ENCODE measurements at regions not wholly inside any gene's neighbourhood (a gene's known extent, or its start where the extent isn't known, plus 50 kb on each side); places are given as distances from the start of the nearest gene placed in this dataset.
A peak's percentile ranks its signal among the peaks of the same experiment; 100 is the strongest.

- H3K4me3 ChIP-seq (ENCODE audit: low read depth, low read length), result peak overlapping the region; percentile 55
- no peak for TF ChIP-seq CTCF (IDR thresholded peaks at IDR 0.05; ENCODE audit: low read depth, low read length)
Measured at GRCh38 chr6:148273962-148274752, 68.5 kb upstream of the SASH1 start.

GRCh38 chr6:148274809-148275208 is 67.8 kb upstream of the SASH1 start:
- no peak overlapping the region for H3K4me3 ChIP-seq (ENCODE audit: low read depth, low read length)
- no peak for TF ChIP-seq CTCF (IDR thresholded peaks at IDR 0.05; ENCODE audit: low read depth, low read length)

- TF ChIP-seq CTCF (IDR thresholded peaks at IDR 0.05; ENCODE audit: low read depth, low read length), result no peak
- H3K4me3 ChIP-seq (ENCODE audit: low read depth, low read length), result no peak overlapping the region
Measured at GRCh38 chr6:148285205-148285604, 57.4 kb upstream of the SASH1 start.

- no peak for TF ChIP-seq CTCF (IDR thresholded peaks at IDR 0.05; ENCODE audit: low read depth, low read length)
- no peak overlapping the region for H3K4me3 ChIP-seq (ENCODE audit: low read depth, low read length)
Measured at GRCh38 chr6:148286563-148286962, 56.1 kb upstream of the SASH1 start.

- no peak overlapping the region for H3K4me3 ChIP-seq (ENCODE audit: low read depth, low read length)
- TF ChIP-seq CTCF (IDR thresholded peaks at IDR 0.05; ENCODE audit: low read depth, low read length), result no peak
Measured at GRCh38 chr6:148287623-148288333, 54.9 kb upstream of the SASH1 start.

GRCh38 chr6:148288541-148288940 is 54.1 kb upstream of the SASH1 start:
- no peak for TF ChIP-seq CTCF (IDR thresholded peaks at IDR 0.05; ENCODE audit: low read depth, low read length)
- H3K4me3 ChIP-seq (ENCODE audit: low read depth, low read length), result no peak overlapping the region

GRCh38 chr6:148289153-148289552 is 53.5 kb upstream of the SASH1 start:
- no peak overlapping the region for H3K4me3 ChIP-seq (ENCODE audit: low read depth, low read length)
- TF ChIP-seq CTCF (IDR thresholded peaks at IDR 0.05; ENCODE audit: low read depth, low read length), result no peak

Measured in WI38 (cell line).